H9 (cell line): ENCODE measurements at regions not wholly inside any gene's neighbourhood (a gene's known extent, or its start where the extent isn't known, plus 50 kb on each side); places are given as distances from the start of the nearest gene placed in this dataset.

Source experiments
- DNase-seq: peaks from one replicate; pipeline ENCODE4 v3.0.0-alpha.2; 2017
- H2AFZ ChIP-seq: one replicate; pipeline ENCODE4 v1.6.1; 2013; ENCODE audit warnings: mild to moderate bottlenecking, low read length, control low read depth, moderate library complexity
- H2AK5ac ChIP-seq: 2 replicates; pipeline ENCODE4 v1.6.1; 2013; ENCODE audit warnings: low read length, control low read depth, mixed read lengths; ENCODE audit not compliant: insufficient read length
- H2BK120ac ChIP-seq: one replicate; pipeline ENCODE4 v1.6.1; 2013; ENCODE audit warnings: low read depth, mild to moderate bottlenecking, low read length, control low read depth, inconsistent platforms; ENCODE audit not compliant: poor library complexity, severe bottlenecking
- H2BK12ac ChIP-seq: 2 replicates; pipeline ENCODE4 v1.6.1; 2013; ENCODE audit warnings: low read length, control low read depth, mixed read lengths, low read depth; ENCODE audit not compliant: insufficient read length
- H2BK15ac ChIP-seq: 2 replicates; pipeline ENCODE4 v1.6.1; 2013; ENCODE audit warnings: low read depth, low read length, control low read depth
- H2BK20ac ChIP-seq: one replicate; pipeline ENCODE4 v1.6.1; 2013; ENCODE audit warnings: low read depth, mild to moderate bottlenecking, low read length, control low read depth, inconsistent platforms; ENCODE audit not compliant: poor library complexity, severe bottlenecking
- H2BK5ac ChIP-seq: 2 replicates; pipeline ENCODE4 v1.6.1; 2013; ENCODE audit warnings: low read length, control low read depth, mixed read lengths; ENCODE audit not compliant: insufficient read length
- H3K14ac ChIP-seq: 2 replicates; pipeline ENCODE4 v1.6.1; 2013; ENCODE audit warnings: low read length, control low read depth; ENCODE audit not compliant: insufficient read depth
- H3K18ac ChIP-seq: 2 replicates; pipeline ENCODE4 v1.6.1; 2013; ENCODE audit warnings: low read depth, mild to moderate bottlenecking, mixed read lengths, low read length, control low read depth; ENCODE audit not compliant: insufficient read length
- H3K23ac ChIP-seq: 2 replicates; pipeline ENCODE4 v1.6.1; 2013; ENCODE audit warnings: low read length, control low read depth, mixed read lengths, low read depth; ENCODE audit not compliant: insufficient read length
- H3K23me2 ChIP-seq: 2 replicates; pipeline ENCODE4 v1.6.1; 2013; ENCODE audit warnings: low read depth, mild to moderate bottlenecking, mixed read lengths, low read length, control low read depth; ENCODE audit not compliant: insufficient read length, poor library complexity, severe bottlenecking
- H3K27ac ChIP-seq: 2 replicates; pipeline ENCODE4 v1.5.1; 2013; ENCODE audit warnings: low read length, control low read depth, mixed read lengths, low read depth; ENCODE audit not compliant: insufficient read length
- H3K27me3 ChIP-seq: 2 replicates; pipeline ENCODE4 v1.6.1; 2013; ENCODE audit warnings: low read length, control low read depth, inconsistent platforms; ENCODE audit not compliant: insufficient read depth
- H3K4ac ChIP-seq: 2 replicates; pipeline ENCODE4 v1.6.1; 2013; ENCODE audit warnings: low read depth, mild to moderate bottlenecking, control low read depth, inconsistent platforms, low read length, moderate library complexity
- H3K4me1 ChIP-seq: 2 replicates; pipeline ENCODE4 v1.6.1; 2013; ENCODE audit warnings: low read length, control low read depth, inconsistent platforms; ENCODE audit not compliant: insufficient read depth
- H3K4me2 ChIP-seq: 2 replicates; pipeline ENCODE4 v1.6.1; 2013; ENCODE audit warnings: low read length, control low read depth, mixed read lengths; ENCODE audit not compliant: insufficient read length, insufficient read depth
- H3K56ac ChIP-seq: 2 replicates; pipeline ENCODE4 v1.6.1; 2013; ENCODE audit warnings: low read depth, mild to moderate bottlenecking, mixed read lengths, low read length, control low read depth; ENCODE audit not compliant: insufficient read length
- H3K79me1 ChIP-seq: 2 replicates; pipeline ENCODE4 v1.6.1; 2013; ENCODE audit warnings: low read depth, mild to moderate bottlenecking, moderate library complexity, low read length, control low read depth, inconsistent platforms; ENCODE audit not compliant: insufficient read depth, poor library complexity, severe bottlenecking
- H3K79me2 ChIP-seq: 2 replicates; pipeline ENCODE4 v1.6.1; 2013; ENCODE audit warnings: low read length, control low read depth, inconsistent platforms; ENCODE audit not compliant: insufficient read depth
- H3K9ac ChIP-seq: 2 replicates; pipeline ENCODE4 v1.6.1; 2013; ENCODE audit warnings: low read length, control low read depth, mixed read lengths; ENCODE audit not compliant: insufficient read length; ENCODE audit errors: extremely low read depth
- H3K9me3 ChIP-seq: one replicate; pipeline ENCODE4 v1.6.1; 2013; ENCODE audit warnings: low read depth, low read length, inconsistent platforms; ENCODE audit not compliant: control insufficient read depth
- H3T11ph ChIP-seq: one replicate; pipeline ENCODE4 v1.6.1; 2013; ENCODE audit warnings: mild to moderate bottlenecking, low read length, control low read depth, inconsistent platforms
- H4K20me1 ChIP-seq: one replicate; pipeline ENCODE4 v1.6.1; 2013; ENCODE audit not compliant: control insufficient read depth, insufficient read length, insufficient read depth
- H4K5ac ChIP-seq: 2 replicates; pipeline ENCODE4 v1.6.1; 2013; ENCODE audit warnings: low read depth, mild to moderate bottlenecking, mixed read lengths, low read length, control low read depth; ENCODE audit not compliant: insufficient read length
- H4K8ac ChIP-seq: replicated peaks from 2 replicates; pipeline ENCODE4 v1.6.1; 2013; ENCODE audit warnings: low read length, control low read depth, mixed read lengths, low read depth; ENCODE audit not compliant: insufficient read length
- H4K91ac ChIP-seq: 2 replicates; pipeline ENCODE4 v1.6.1; 2013; ENCODE audit warnings: low read depth, mild to moderate bottlenecking, moderate library complexity, mixed read lengths, low read length, control low read depth; ENCODE audit not compliant: insufficient read length
- H3K27ac Mint-ChIP-seq, 3 experiments: 2 replicates in 2 of 3; 3 replicates in 1 of 3; pipeline ENCODE4 v1.8.0; 2020 to 2021; ENCODE audit warnings: mixed read lengths in 3 of 3, mild to moderate bottlenecking in 1 of 3, moderate library complexity in 1 of 3
- H3K27me3 Mint-ChIP-seq: 2 replicates; pipeline ENCODE4 v1.8.0; 2021; ENCODE audit warnings: low read depth, mild to moderate bottlenecking, moderate library complexity, mixed read lengths
- H3K36me3 Mint-ChIP-seq, 3 experiments: 2 replicates in 2 of 3; 3 replicates in 1 of 3; pipeline ENCODE4 v1.8.0; 2020 to 2021; ENCODE audit warnings: low read depth in 3 of 3, mixed read lengths in 3 of 3; ENCODE audit not compliant: insufficient read depth in 1 of 3
- H3K4me1 Mint-ChIP-seq, 2 experiments: 2 replicates each; pipeline ENCODE4 v1.8.0; 2020; ENCODE audit warnings: mixed read lengths in 2 of 2
- H3K4me3 Mint-ChIP-seq, 2 experiments: 2 replicates in 1 of 2; 3 replicates in 1 of 2; pipeline ENCODE4 v1.8.0; 2020 to 2021; ENCODE audit warnings: mild to moderate bottlenecking in 2 of 2, mixed read lengths in 2 of 2, moderate library complexity in 1 of 2
- H3K9me3 Mint-ChIP-seq, 2 experiments: 2 replicates in 1 of 2; 3 replicates in 1 of 2; pipeline ENCODE4 v1.8.0; 2020; ENCODE audit warnings: mild to moderate bottlenecking in 2 of 2, mixed read lengths in 2 of 2, moderate library complexity in 1 of 2
- CTCF ChIP-seq: fragments of 200-600 bp; sonication (generic); conservative IDR thresholded peaks from 3 replicates; pipeline ENCODE4 v1.8.0; 2021; ENCODE audit warnings: antibody characterized with exemption, mild to moderate bottlenecking
- WGBS: extraction: QIAGEN DNeasy Blood & Tissue Kit; methylation state at CpG from one replicate; pipeline ENCODE4 v1.1.7; 2013; ENCODE audit warnings: missing lambda C conversion rate, low lambda C conversion rate, mixed read lengths; ENCODE audit not compliant: insufficient read length; ENCODE audit errors: extremely low coverage; 5-methylcytosine and 5-hydroxymethylcytosine counted together

DNA sequence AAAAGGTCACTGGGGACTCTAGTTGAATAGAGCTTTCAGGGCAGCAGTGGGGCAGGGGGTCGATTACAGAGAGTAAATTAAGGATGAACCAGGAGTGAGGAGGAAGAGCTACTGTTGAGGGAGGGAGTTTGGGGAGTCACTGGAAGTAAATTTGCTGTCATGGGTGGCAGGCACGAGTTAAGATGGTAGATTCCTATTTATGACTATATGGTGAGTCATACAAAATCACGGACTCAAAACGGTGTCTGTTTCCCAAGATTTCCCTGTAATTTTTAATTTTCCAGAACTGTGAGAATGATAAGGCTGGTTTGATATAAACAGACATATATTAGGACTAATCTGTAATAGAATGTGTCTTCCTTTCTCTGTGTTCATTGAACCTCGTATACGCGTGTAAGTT is 287.6 kb upstream of the GOT2 start:
- Histone ChIP-seq H2AK5ac (no peak overlapping the region), H3K23me2 (no peaks in the 10 kb centered on the region), H3K79me2 (no peaks in the 10 kb centered on the region), H3K9ac (no peak overlapping the region), H3K56ac (no peak overlapping the region), H4K8ac (no peak overlapping the region), H4K91ac (no peak overlapping the region), H3K4me2 (no peak overlapping the region), H3K14ac (no peak overlapping the region), H3K27me3 (no peaks in the 10 kb centered on the region), H4K5ac (no peak overlapping the region), H4K20me1 (no peaks in the 10 kb centered on the region), H3K18ac (no peak overlapping the region), H2BK5ac (no peak overlapping the region), H2BK12ac (no peak overlapping the region), H3K4me1 (no peaks in the 10 kb centered on the region), H3K4ac (no peak overlapping the region), H3K23ac (no peak overlapping the region), H2BK15ac (no peak overlapping the region), H2BK20ac (no peak overlapping the region), H2BK120ac (no peak overlapping the region), H3K79me1 (no peaks in the 10 kb centered on the region), H3K9me3 (no peaks in the 10 kb centered on the region), H3K27ac (no peak overlapping the region), H3T11ph (no peak overlapping the region), H2AFZ (no peak overlapping the region)
- peaks cover 0 to 11% (median 0%) of the 10 kb centered on the region in 3 experiments; a peak in 3 of 7 replicates for H3K36me3 Mint-ChIP-seq
- no peak for TF ChIP-seq CTCF
- no CpG with 5 or more reads among the region's 7 CpGs for WGBS
- H3K9me3 Mint-ChIP-seq = peaks cover 6% of the 10 kb centered on the region in 2 experiments
- H3K4me3 Mint-ChIP-seq = no peak overlapping the region
- no peak for DNase-seq
- H3K27ac Mint-ChIP-seq = no peak overlapping the region
- H3K27me3 Mint-ChIP-seq = no peaks in the 10 kb centered on the region; the same call in 1 of the 2 replicates
- H3K4me1 Mint-ChIP-seq = no peaks in the 10 kb centered on the region
